ENCODE measurements at regions not wholly inside any gene's neighbourhood (a gene's known extent, or its start where the extent isn't known, plus 50 kb on each side); places are given as distances from the start of the nearest gene placed in this dataset.

- Histone ChIP-seq H2AFZ (ENCODE audit: control insufficient read depth, low read length) (no peak overlapping the region), H3K9ac (ENCODE audit: control insufficient read depth, extremely low read depth, insufficient read depth, low read length) (no peak overlapping the region), H3K79me2 (ENCODE audit: control insufficient read depth, insufficient read depth, low read length) (no peaks in the 10 kb centered on the region), H3K36me3 (ENCODE audit: control insufficient read depth in 2 of 2, extremely low read depth in 1 of 2, insufficient read depth in 2 of 2, low read length in 2 of 2) (no peaks in the 10 kb centered on the region), H3K27me3 (ENCODE audit: control insufficient read depth, extremely low read depth, insufficient read depth, low read length) (no peaks in the 10 kb centered on the region), H3K4me2 (ENCODE audit: control insufficient read depth, extremely low read depth, insufficient read depth, low read depth, low read length) (no peak overlapping the region), H3K9me3 (ENCODE audit: control insufficient read depth, low read depth, low read length) (no peaks in the 10 kb centered on the region), H3K27ac (ENCODE audit: control insufficient read depth, insufficient read depth, low read length) (no peak overlapping the region), H3K9me1 (ENCODE audit: control insufficient read depth, extremely low read depth, insufficient read depth, low read length) (no peaks in the 10 kb centered on the region), H3K4me1 (ENCODE audit: control insufficient read depth, extremely low read depth, insufficient read depth, low read length) (no peaks in the 10 kb centered on the region), H3K4me3 (ENCODE audit: control insufficient read depth in 2 of 3, extremely low read depth in 1 of 3, insufficient read depth in 2 of 3, low read depth in 1 of 3, low read length in 3 of 3) (no peak overlapping the region), H4K20me1 (ENCODE audit: control insufficient read depth, extremely low read depth, insufficient read depth, low read length) (no peaks in the 10 kb centered on the region)
- FAIRE-seq: no peak
- no peak for DNase-seq (ENCODE audit: low read depth, low spot score)
- dilution Hi-C loops (cut with MboI; ENCODE audit: extremely low pct_ligation_motif_present, low sequenced_read_pairs): no loop called here
- no peak for TF ChIP-seq EZH2 (IDR thresholded peaks at IDR 0.05; ENCODE audit: low read length)
Observed at GRCh38 chr9:106675780-106676179, 187.2 kb upstream of the ZNF462 start.

- no peak for TF ChIP-seq EZH2 (IDR thresholded peaks at IDR 0.05; ENCODE audit: low read length)
- TF ChIP-seq, protein P1, sequence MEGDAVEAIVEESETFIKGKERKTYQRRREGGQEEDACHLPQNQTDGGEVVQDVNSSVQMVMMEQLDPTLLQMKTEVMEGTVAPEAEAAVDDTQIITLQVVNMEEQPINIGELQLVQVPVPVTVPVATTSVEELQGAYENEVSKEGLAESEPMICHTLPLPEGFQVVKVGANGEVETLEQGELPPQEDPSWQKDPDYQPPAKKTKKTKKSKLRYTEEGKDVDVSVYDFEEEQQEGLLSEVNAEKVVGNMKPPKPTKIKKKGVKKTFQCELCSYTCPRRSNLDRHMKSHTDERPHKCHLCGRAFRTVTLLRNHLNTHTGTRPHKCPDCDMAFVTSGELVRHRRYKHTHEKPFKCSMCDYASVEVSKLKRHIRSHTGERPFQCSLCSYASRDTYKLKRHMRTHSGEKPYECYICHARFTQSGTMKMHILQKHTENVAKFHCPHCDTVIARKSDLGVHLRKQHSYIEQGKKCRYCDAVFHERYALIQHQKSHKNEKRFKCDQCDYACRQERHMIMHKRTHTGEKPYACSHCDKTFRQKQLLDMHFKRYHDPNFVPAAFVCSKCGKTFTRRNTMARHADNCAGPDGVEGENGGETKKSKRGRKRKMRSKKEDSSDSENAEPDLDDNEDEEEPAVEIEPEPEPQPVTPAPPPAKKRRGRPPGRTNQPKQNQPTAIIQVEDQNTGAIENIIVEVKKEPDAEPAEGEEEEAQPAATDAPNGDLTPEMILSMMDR (optimal IDR thresholded peaks at IDR 0.05 in 1 of 3, IDR thresholded peaks at IDR 0.05 in 1 of 3, conservative IDR thresholded peaks at IDR 0.05 in 1 of 3; ENCODE audit: extremely low read depth in 1 of 3, insufficient read depth in 2 of 3, low read length in 3 of 3): no peak
- Histone ChIP-seq H3K4me3 (ENCODE audit: control insufficient read depth in 2 of 3, extremely low read depth in 1 of 3, insufficient read depth in 2 of 3, low read depth in 1 of 3, low read length in 3 of 3) (no peak overlapping the region), H3K36me3 (ENCODE audit: control insufficient read depth in 2 of 2, extremely low read depth in 1 of 2, insufficient read depth in 2 of 2, low read length in 2 of 2) (no peaks in the 10 kb centered on the region), H3K79me2 (ENCODE audit: control insufficient read depth, insufficient read depth, low read length) (no peaks in the 10 kb centered on the region), H2AFZ (ENCODE audit: control insufficient read depth, low read length) (no peak overlapping the region), H3K9me1 (ENCODE audit: control insufficient read depth, extremely low read depth, insufficient read depth, low read length) (no peaks in the 10 kb centered on the region), H3K4me1 (ENCODE audit: control insufficient read depth, extremely low read depth, insufficient read depth, low read length) (no peaks in the 10 kb centered on the region), H4K20me1 (ENCODE audit: control insufficient read depth, extremely low read depth, insufficient read depth, low read length) (no peaks in the 10 kb centered on the region), H3K9ac (ENCODE audit: control insufficient read depth, extremely low read depth, insufficient read depth, low read length) (no peak overlapping the region), H3K27ac (ENCODE audit: control insufficient read depth, insufficient read depth, low read length) (no peak overlapping the region), H3K4me2 (ENCODE audit: control insufficient read depth, extremely low read depth, insufficient read depth, low read depth, low read length) (no peak overlapping the region), H3K27me3 (ENCODE audit: control insufficient read depth, extremely low read depth, insufficient read depth, low read length) (no peaks in the 10 kb centered on the region), H3K9me3 (ENCODE audit: control insufficient read depth, low read depth, low read length) (no peaks in the 10 kb centered on the region)
- dilution Hi-C loops (cut with MboI; ENCODE audit: extremely low pct_ligation_motif_present, low sequenced_read_pairs): no loop called here
- FAIRE-seq: no peak
- DNase-seq (ENCODE audit: low read depth, low spot score): no peak
Observed at GRCh38 chr9:106677374-106677773, 185.6 kb upstream of the ZNF462 start.

DNA sequence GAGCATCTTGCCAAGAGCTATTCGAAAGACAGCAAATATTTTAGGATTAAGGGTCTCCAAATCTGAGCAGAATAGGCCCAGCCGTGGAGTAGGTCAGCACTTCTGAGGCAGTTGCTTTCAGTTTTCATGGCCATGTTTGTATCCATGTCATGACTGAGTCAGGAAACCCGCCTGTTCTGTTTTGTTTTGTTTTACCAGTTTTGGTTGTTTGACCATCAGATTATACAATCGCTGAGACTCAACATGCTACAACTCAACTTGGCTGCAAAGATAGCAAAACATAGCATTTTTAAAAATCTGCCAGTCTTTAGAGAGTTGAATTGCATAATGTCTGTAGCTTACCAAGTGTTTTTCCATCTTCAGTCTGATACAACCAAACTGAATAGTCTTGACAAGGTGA, 185.1 kb upstream of the ZNF462 start:
- no peak overlapping the region for H3K4me2 ChIP-seq (ENCODE audit: control insufficient read depth, extremely low read depth, insufficient read depth, low read depth, low read length)
- H3K27ac ChIP-seq (ENCODE audit: control insufficient read depth, insufficient read depth, low read length): no peak overlapping the region
- H3K4me3 ChIP-seq (ENCODE audit: control insufficient read depth in 2 of 3, extremely low read depth in 1 of 3, insufficient read depth in 2 of 3, low read depth in 1 of 3, low read length in 3 of 3): no peak overlapping the region
- no peaks in the 10 kb centered on the region for H4K20me1 ChIP-seq (ENCODE audit: control insufficient read depth, extremely low read depth, insufficient read depth, low read length)
- no peaks in the 10 kb centered on the region for H3K9me3 ChIP-seq (ENCODE audit: control insufficient read depth, low read depth, low read length)
- H3K79me2 ChIP-seq (ENCODE audit: control insufficient read depth, insufficient read depth, low read length): no peaks in the 10 kb centered on the region
- no peak for FAIRE-seq
- H2AFZ ChIP-seq (ENCODE audit: control insufficient read depth, low read length): no peak overlapping the region
- H3K4me1 ChIP-seq (ENCODE audit: control insufficient read depth, extremely low read depth, insufficient read depth, low read length): no peaks in the 10 kb centered on the region
- no peaks in the 10 kb centered on the region for H3K36me3 ChIP-seq (ENCODE audit: control insufficient read depth in 2 of 2, extremely low read depth in 1 of 2, insufficient read depth in 2 of 2, low read length in 2 of 2)
- H3K9me1 ChIP-seq (ENCODE audit: control insufficient read depth, extremely low read depth, insufficient read depth, low read length): no peaks in the 10 kb centered on the region
- dilution Hi-C loops (cut with MboI; ENCODE audit: extremely low pct_ligation_motif_present, low sequenced_read_pairs): no loop called here
- no peaks in the 10 kb centered on the region for H3K27me3 ChIP-seq (ENCODE audit: control insufficient read depth, extremely low read depth, insufficient read depth, low read length)
- no peak overlapping the region for H3K9ac ChIP-seq (ENCODE audit: control insufficient read depth, extremely low read depth, insufficient read depth, low read length)
- no peak for TF ChIP-seq EZH2 (IDR thresholded peaks at IDR 0.05; ENCODE audit: low read length)
- TF ChIP-seq, protein P1 (optimal IDR thresholded peaks at IDR 0.05 in 1 of 3, IDR thresholded peaks at IDR 0.05 in 1 of 3, conservative IDR thresholded peaks at IDR 0.05 in 1 of 3; ENCODE audit: extremely low read depth in 1 of 3, insufficient read depth in 2 of 3, low read length in 3 of 3): no peak
- DNase-seq (ENCODE audit: low read depth, low spot score): no peak
